ENCODE measurements at regions not wholly inside any gene's neighbourhood (a gene's known extent, or its start where the extent isn't known, plus 50 kb on each side); places are given as distances from the start of the nearest gene placed in this dataset.

DNA sequence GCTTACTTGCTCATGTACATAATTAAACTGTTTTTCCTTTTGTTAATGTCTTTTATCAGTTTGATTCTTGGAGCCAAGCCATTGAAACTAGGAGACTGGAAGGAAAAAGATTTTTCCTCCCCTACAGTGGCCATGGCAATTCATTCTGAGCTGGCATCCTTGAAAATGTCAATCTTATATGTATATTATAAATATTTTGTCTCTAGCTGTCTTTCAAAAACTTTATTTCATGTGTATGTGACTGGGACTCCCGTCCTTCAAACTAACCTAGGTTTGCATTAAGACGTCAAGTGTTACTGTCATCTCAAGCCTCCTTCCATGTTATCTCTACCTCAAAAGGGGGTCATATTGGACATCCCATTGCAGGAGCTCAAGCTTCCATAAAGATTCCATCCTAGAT, 280.4 kb downstream of the HRH4 start:
- intact Hi-C loops (cut with micrococcal nuclease; ENCODE audit: unreplicated experiment) (no loop called here), in situ Hi-C loops (cut with HindIII; ENCODE audit: low pct_unique_long_range_greater_than_20kb, low sequenced_read_pairs) (no loop called here)
- DNase-seq (ENCODE audit: low read depth, low spot score) (no peak), ATAC-seq (no peak)
- H3K27ac ChIP-seq (ENCODE audit: low read length), result no peak overlapping the region
- ChIA-PET POLR2A (no interaction called here), CTCF (no interaction called here)
- H3K36me3 ChIP-seq (ENCODE audit: control insufficient read depth, insufficient read depth, low read length), result no peaks in the 10 kb centered on the region
- no peak overlapping the region for H3K4me3 ChIP-seq (ENCODE audit: low read depth in 2 of 2, low read length in 2 of 2)
- H3K27me3 ChIP-seq (ENCODE audit: control insufficient read depth, insufficient read depth, low read length), result peaks cover 5% of the 10 kb centered on the region; the same call in 1 of the 2 replicates
- H3K4me1 ChIP-seq (ENCODE audit: control insufficient read depth, insufficient read depth, low read length), result no peaks in the 10 kb centered on the region
- H3K9me3 ChIP-seq (ENCODE audit: control insufficient read depth, insufficient read depth, low read depth, low read length), result no peaks in the 10 kb centered on the region
- BruUV-seq (replicated peaks), result no TSS peak
- TF ChIP-seq, protein P1, sequence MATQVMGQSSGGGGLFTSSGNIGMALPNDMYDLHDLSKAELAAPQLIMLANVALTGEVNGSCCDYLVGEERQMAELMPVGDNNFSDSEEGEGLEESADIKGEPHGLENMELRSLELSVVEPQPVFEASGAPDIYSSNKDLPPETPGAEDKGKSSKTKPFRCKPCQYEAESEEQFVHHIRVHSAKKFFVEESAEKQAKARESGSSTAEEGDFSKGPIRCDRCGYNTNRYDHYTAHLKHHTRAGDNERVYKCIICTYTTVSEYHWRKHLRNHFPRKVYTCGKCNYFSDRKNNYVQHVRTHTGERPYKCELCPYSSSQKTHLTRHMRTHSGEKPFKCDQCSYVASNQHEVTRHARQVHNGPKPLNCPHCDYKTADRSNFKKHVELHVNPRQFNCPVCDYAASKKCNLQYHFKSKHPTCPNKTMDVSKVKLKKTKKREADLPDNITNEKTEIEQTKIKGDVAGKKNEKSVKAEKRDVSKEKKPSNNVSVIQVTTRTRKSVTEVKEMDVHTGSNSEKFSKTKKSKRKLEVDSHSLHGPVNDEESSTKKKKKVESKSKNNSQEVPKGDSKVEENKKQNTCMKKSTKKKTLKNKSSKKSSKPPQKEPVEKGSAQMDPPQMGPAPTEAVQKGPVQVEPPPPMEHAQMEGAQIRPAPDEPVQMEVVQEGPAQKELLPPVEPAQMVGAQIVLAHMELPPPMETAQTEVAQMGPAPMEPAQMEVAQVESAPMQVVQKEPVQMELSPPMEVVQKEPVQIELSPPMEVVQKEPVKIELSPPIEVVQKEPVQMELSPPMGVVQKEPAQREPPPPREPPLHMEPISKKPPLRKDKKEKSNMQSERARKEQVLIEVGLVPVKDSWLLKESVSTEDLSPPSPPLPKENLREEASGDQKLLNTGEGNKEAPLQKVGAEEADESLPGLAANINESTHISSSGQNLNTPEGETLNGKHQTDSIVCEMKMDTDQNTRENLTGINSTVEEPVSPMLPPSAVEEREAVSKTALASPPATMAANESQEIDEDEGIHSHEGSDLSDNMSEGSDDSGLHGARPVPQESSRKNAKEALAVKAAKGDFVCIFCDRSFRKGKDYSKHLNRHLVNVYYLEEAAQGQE (IDR thresholded peaks at IDR 0.05; ENCODE audit: insufficient read depth in 1 of 2, low read depth in 2 of 2, low read length in 1 of 2), result no peak
- TF ChIP-seq, protein P2, sequence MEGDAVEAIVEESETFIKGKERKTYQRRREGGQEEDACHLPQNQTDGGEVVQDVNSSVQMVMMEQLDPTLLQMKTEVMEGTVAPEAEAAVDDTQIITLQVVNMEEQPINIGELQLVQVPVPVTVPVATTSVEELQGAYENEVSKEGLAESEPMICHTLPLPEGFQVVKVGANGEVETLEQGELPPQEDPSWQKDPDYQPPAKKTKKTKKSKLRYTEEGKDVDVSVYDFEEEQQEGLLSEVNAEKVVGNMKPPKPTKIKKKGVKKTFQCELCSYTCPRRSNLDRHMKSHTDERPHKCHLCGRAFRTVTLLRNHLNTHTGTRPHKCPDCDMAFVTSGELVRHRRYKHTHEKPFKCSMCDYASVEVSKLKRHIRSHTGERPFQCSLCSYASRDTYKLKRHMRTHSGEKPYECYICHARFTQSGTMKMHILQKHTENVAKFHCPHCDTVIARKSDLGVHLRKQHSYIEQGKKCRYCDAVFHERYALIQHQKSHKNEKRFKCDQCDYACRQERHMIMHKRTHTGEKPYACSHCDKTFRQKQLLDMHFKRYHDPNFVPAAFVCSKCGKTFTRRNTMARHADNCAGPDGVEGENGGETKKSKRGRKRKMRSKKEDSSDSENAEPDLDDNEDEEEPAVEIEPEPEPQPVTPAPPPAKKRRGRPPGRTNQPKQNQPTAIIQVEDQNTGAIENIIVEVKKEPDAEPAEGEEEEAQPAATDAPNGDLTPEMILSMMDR (IDR thresholded peaks at IDR 0.05), result no peak
- TF ChIP-seq POLR2AphosphoS5 (IDR thresholded peaks at IDR 0.05; ENCODE audit: low read depth, low read length) (no peak), TCF7L2 (IDR thresholded peaks at IDR 0.05; ENCODE audit: low read depth, low read length) (no peak), SIN3A (IDR thresholded peaks at IDR 0.05; ENCODE audit: borderline replicate concordance, insufficient read depth, low read depth, low read length) (no peak)

DNA sequence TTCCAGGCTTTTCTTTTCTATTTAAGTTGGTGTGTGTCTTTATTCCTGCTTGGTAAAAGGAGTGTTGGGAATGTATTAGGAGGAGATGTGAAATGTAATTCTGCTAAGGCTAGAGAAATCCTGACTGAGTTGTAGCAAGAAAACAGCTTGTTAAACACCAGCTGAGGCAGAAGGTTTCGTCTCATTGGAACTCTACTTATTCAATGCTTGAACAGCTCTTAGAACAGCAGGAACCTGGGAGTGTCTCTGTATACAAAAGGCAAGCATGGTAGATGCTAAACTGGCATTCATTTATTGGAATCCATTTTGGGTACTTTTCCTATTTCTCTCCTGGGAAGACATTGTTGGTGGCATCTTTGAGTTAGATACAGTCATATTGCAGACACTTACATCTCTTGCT, 280.9 kb downstream of the HRH4 start:
- in situ Hi-C loops (cut with HindIII; ENCODE audit: low pct_unique_long_range_greater_than_20kb, low sequenced_read_pairs) (no loop called here), intact Hi-C loops (cut with micrococcal nuclease; ENCODE audit: unreplicated experiment) (no loop called here)
- POLR2A ChIA-PET, result no interaction called here
- H3K9me3 ChIP-seq (ENCODE audit: control insufficient read depth, insufficient read depth, low read depth, low read length), result no peaks in the 10 kb centered on the region
- no TSS peak for BruUV-seq (replicated peaks)
- H3K36me3 ChIP-seq (ENCODE audit: control insufficient read depth, insufficient read depth, low read length), result no peaks in the 10 kb centered on the region
- ATAC-seq (no peak), DNase-seq (ENCODE audit: low read depth, low spot score) (no peak)
- H3K4me1 ChIP-seq (ENCODE audit: control insufficient read depth, insufficient read depth, low read length), result no peaks in the 10 kb centered on the region
- CTCF ChIA-PET, result no interaction called here
- TF ChIP-seq TCF7L2 (IDR thresholded peaks at IDR 0.05; ENCODE audit: low read depth, low read length), result no peak
- TF ChIP-seq, protein P2 (IDR thresholded peaks at IDR 0.05), result no peak
- no peak for TF ChIP-seq SIN3A (IDR thresholded peaks at IDR 0.05; ENCODE audit: borderline replicate concordance, insufficient read depth, low read depth, low read length)
- TF ChIP-seq POLR2AphosphoS5 (IDR thresholded peaks at IDR 0.05; ENCODE audit: low read depth, low read length), result no peak
- TF ChIP-seq, protein P1 (IDR thresholded peaks at IDR 0.05; ENCODE audit: insufficient read depth in 1 of 2, low read depth in 2 of 2, low read length in 1 of 2), result no peak
- H3K4me3 ChIP-seq (ENCODE audit: low read depth in 2 of 2, low read length in 2 of 2), result no peak overlapping the region
- peaks cover 5% of the 10 kb centered on the region; the same call in 1 of the 2 replicates for H3K27me3 ChIP-seq (ENCODE audit: control insufficient read depth, insufficient read depth, low read length)
- H3K27ac ChIP-seq (ENCODE audit: low read length), result no peak overlapping the region
